ENCODE measurements at regions not wholly inside any gene's neighbourhood (a gene's known extent, or its start where the extent isn't known, plus 50 kb on each side); places are given as distances from the start of the nearest gene placed in this dataset.

- Histone ChIP-seq H2AK5ac (ENCODE audit: low read depth, low read length) (no peak overlapping the region), H4K91ac (ENCODE audit: low read depth, low read length, poor library complexity) (no peak overlapping the region), H4K8ac (ENCODE audit: low read depth, low read length) (no peak overlapping the region), H3K4me1 (ENCODE audit: control insufficient read depth in 2 of 2, insufficient read depth in 1 of 2, low read depth in 1 of 2, low read length in 2 of 2) (peaks cover 0 to 1% of the 10 kb centered on the region in 2 donors), H3K23ac (ENCODE audit: low read depth, low read length, poor library complexity) (no peak overlapping the region), H3K79me1 (ENCODE audit: low read depth, low read length) (no peaks in the 10 kb centered on the region), H3K36me3 (replicated peaks in 1 of 2; ENCODE audit: control insufficient read depth in 2 of 2, insufficient read depth in 2 of 2, low read length in 2 of 2) (no peaks in the 10 kb centered on the region), H3K18ac (ENCODE audit: low read length) (no peak overlapping the region), H2AFZ (ENCODE audit: low read length) (no peak overlapping the region), H3K27ac (replicated peaks; ENCODE audit: low read length) (no peak overlapping the region), H3K4ac (ENCODE audit: low read length) (no peak overlapping the region), H2BK5ac (ENCODE audit: low read length) (no peak overlapping the region), H2BK120ac (ENCODE audit: low read depth, low read length) (no peak overlapping the region), H2BK12ac (ENCODE audit: low read length) (no peak overlapping the region), H3K4me2 (ENCODE audit: insufficient read depth, low read length, poor library complexity, severe bottlenecking) (no peak overlapping the region), H3K27me3 (ENCODE audit: control insufficient read depth in 3 of 3, insufficient read depth in 3 of 3, low read depth in 1 of 3, low read length in 3 of 3) (no peaks in the 10 kb centered on the region), H3K4me3 (ENCODE audit: low read length in 2 of 2) (no peak overlapping the region), H3K14ac (ENCODE audit: low read length) (no peak overlapping the region), H3K9me3 (replicated peaks in 1 of 2; ENCODE audit: control insufficient read depth in 2 of 2, insufficient read depth in 1 of 2, low read depth in 1 of 2, low read length in 2 of 2) (no peaks in the 10 kb centered on the region), H2BK15ac (ENCODE audit: low read length) (no peak overlapping the region), H3K9ac (ENCODE audit: low read depth, low read length, poor library complexity) (no peak overlapping the region)
- DNase-seq (ENCODE audit: low spot score), result no peak
- no CpG with 5 or more reads among the region's 6 CpGs for WGBS, 2 donors (ENCODE audit: extremely low coverage in 2 of 2, insufficient read length in 2 of 2, insufficient replicate concordance in 1 of 2)
Observed at GRCh38 chr10:28120043-28120749, 121.3 kb upstream of the ODAD2 start.

- no peak overlapping the region for H3K14ac ChIP-seq (ENCODE audit: low read length)
- no peaks in the 10 kb centered on the region for H3K27me3 ChIP-seq (ENCODE audit: control insufficient read depth in 3 of 3, insufficient read depth in 3 of 3, low read depth in 1 of 3, low read length in 3 of 3)
- no peaks in the 10 kb centered on the region for H3K36me3 ChIP-seq (replicated peaks in 1 of 2; ENCODE audit: control insufficient read depth in 2 of 2, insufficient read depth in 2 of 2, low read length in 2 of 2)
- H3K9me3 ChIP-seq (replicated peaks in 1 of 2; ENCODE audit: control insufficient read depth in 2 of 2, insufficient read depth in 1 of 2, low read depth in 1 of 2, low read length in 2 of 2), result no peaks in the 10 kb centered on the region
- no CpG with 5 or more reads among the region's 1 CpG for WGBS, 2 donors (ENCODE audit: extremely low coverage in 2 of 2, insufficient read length in 2 of 2, insufficient replicate concordance in 1 of 2)
- no peak overlapping the region for H3K4me3 ChIP-seq (ENCODE audit: low read length in 2 of 2)
- no peaks in the 10 kb centered on the region for H3K79me1 ChIP-seq (ENCODE audit: low read depth, low read length)
- no peak overlapping the region for H3K4ac ChIP-seq (ENCODE audit: low read length)
- H4K8ac ChIP-seq (ENCODE audit: low read depth, low read length), result no peak overlapping the region
- H2AK5ac ChIP-seq (ENCODE audit: low read depth, low read length), result no peak overlapping the region
- no peak overlapping the region for H2BK5ac ChIP-seq (ENCODE audit: low read length)
- H3K18ac ChIP-seq (ENCODE audit: low read length), result no peak overlapping the region
- DNase-seq (ENCODE audit: low spot score), result no peak
- no peak overlapping the region for H3K9ac ChIP-seq (ENCODE audit: low read depth, low read length, poor library complexity)
- no peak overlapping the region for H4K91ac ChIP-seq (ENCODE audit: low read depth, low read length, poor library complexity)
- H3K4me1 ChIP-seq (ENCODE audit: control insufficient read depth in 2 of 2, insufficient read depth in 1 of 2, low read depth in 1 of 2, low read length in 2 of 2), result peaks cover 0 to 1% of the 10 kb centered on the region in 2 donors
- H3K4me2 ChIP-seq (ENCODE audit: insufficient read depth, low read length, poor library complexity, severe bottlenecking), result no peak overlapping the region
- H3K23ac ChIP-seq (ENCODE audit: low read depth, low read length, poor library complexity), result no peak overlapping the region
- no peak overlapping the region for H3K27ac ChIP-seq (replicated peaks; ENCODE audit: low read length)
- H2AFZ ChIP-seq (ENCODE audit: low read length), result no peak overlapping the region
- no peak overlapping the region for H2BK15ac ChIP-seq (ENCODE audit: low read length)
- no peak overlapping the region for H2BK12ac ChIP-seq (ENCODE audit: low read length)
- H2BK120ac ChIP-seq (ENCODE audit: low read depth, low read length), result no peak overlapping the region
Observed at GRCh38 chr10:28118985-28119628, 120.2 kb upstream of the ODAD2 start.

GRCh38 chr10:28113202-28113601 lies 114.3 kb upstream of the ODAD2 start:
- H2AFZ ChIP-seq (ENCODE audit: low read length), result no peak overlapping the region
- H3K27ac ChIP-seq (replicated peaks; ENCODE audit: low read length), result no peak overlapping the region
- DNase-seq (ENCODE audit: low spot score), result no peak
- H2BK5ac ChIP-seq (ENCODE audit: low read length), result no peak overlapping the region
- H2AK5ac ChIP-seq (ENCODE audit: low read depth, low read length), result no peak overlapping the region
- H3K27me3 ChIP-seq (ENCODE audit: control insufficient read depth in 3 of 3, insufficient read depth in 3 of 3, low read depth in 1 of 3, low read length in 3 of 3), result no peaks in the 10 kb centered on the region
- H3K18ac ChIP-seq (ENCODE audit: low read length), result no peak overlapping the region
- H2BK12ac ChIP-seq (ENCODE audit: low read length), result no peak overlapping the region
- peaks cover 0 to 2% of the 10 kb centered on the region in 2 donors for H3K36me3 ChIP-seq (replicated peaks in 1 of 2; ENCODE audit: control insufficient read depth in 2 of 2, insufficient read depth in 2 of 2, low read length in 2 of 2)
- no peak overlapping the region for H4K91ac ChIP-seq (ENCODE audit: low read depth, low read length, poor library complexity)
- H3K14ac ChIP-seq (ENCODE audit: low read length), result no peak overlapping the region
- H3K4me3 ChIP-seq (ENCODE audit: low read length in 2 of 2), result no peak overlapping the region
- H3K4me1 ChIP-seq (ENCODE audit: control insufficient read depth in 2 of 2, insufficient read depth in 1 of 2, low read depth in 1 of 2, low read length in 2 of 2), result no peaks in the 10 kb centered on the region
- H3K23ac ChIP-seq (ENCODE audit: low read depth, low read length, poor library complexity), result no peak overlapping the region
- H4K8ac ChIP-seq (ENCODE audit: low read depth, low read length), result no peak overlapping the region
- H3K4me2 ChIP-seq (ENCODE audit: insufficient read depth, low read length, poor library complexity, severe bottlenecking), result no peak overlapping the region
- WGBS, 2 donors (ENCODE audit: extremely low coverage in 2 of 2, insufficient read length in 2 of 2, insufficient replicate concordance in 1 of 2), result no CpG with 5 or more reads among the region's 3 CpGs
- no peaks in the 10 kb centered on the region for H3K79me1 ChIP-seq (ENCODE audit: low read depth, low read length)
- H2BK120ac ChIP-seq (ENCODE audit: low read depth, low read length), result no peak overlapping the region
- no peak overlapping the region for H2BK15ac ChIP-seq (ENCODE audit: low read length)
- H3K9ac ChIP-seq (ENCODE audit: low read depth, low read length, poor library complexity), result no peak overlapping the region
- H3K4ac ChIP-seq (ENCODE audit: low read length), result no peak overlapping the region
- H3K9me3 ChIP-seq (replicated peaks in 1 of 2; ENCODE audit: control insufficient read depth in 2 of 2, insufficient read depth in 1 of 2, low read depth in 1 of 2, low read length in 2 of 2), result no peaks in the 10 kb centered on the region

- H2AFZ ChIP-seq (ENCODE audit: low read length), result no peak overlapping the region
- H3K27me3 ChIP-seq (ENCODE audit: control insufficient read depth in 3 of 3, insufficient read depth in 3 of 3, low read depth in 1 of 3, low read length in 3 of 3), result no peaks in the 10 kb centered on the region
- no peak overlapping the region for H3K23ac ChIP-seq (ENCODE audit: low read depth, low read length, poor library complexity)
- no peak overlapping the region for H2AK5ac ChIP-seq (ENCODE audit: low read depth, low read length)
- no peak overlapping the region for H4K91ac ChIP-seq (ENCODE audit: low read depth, low read length, poor library complexity)
- H2BK15ac ChIP-seq (ENCODE audit: low read length), result no peak overlapping the region
- H2BK120ac ChIP-seq (ENCODE audit: low read depth, low read length), result no peak overlapping the region
- H3K9ac ChIP-seq (ENCODE audit: low read depth, low read length, poor library complexity), result no peak overlapping the region
- peaks cover 0 to 2% of the 10 kb centered on the region in 2 donors for H3K36me3 ChIP-seq (replicated peaks in 1 of 2; ENCODE audit: control insufficient read depth in 2 of 2, insufficient read depth in 2 of 2, low read length in 2 of 2)
- H3K4me1 ChIP-seq (ENCODE audit: control insufficient read depth in 2 of 2, insufficient read depth in 1 of 2, low read depth in 1 of 2, low read length in 2 of 2), result no peaks in the 10 kb centered on the region
- no peak overlapping the region for H4K8ac ChIP-seq (ENCODE audit: low read depth, low read length)
- H3K4ac ChIP-seq (ENCODE audit: low read length), result no peak overlapping the region
- H3K27ac ChIP-seq (replicated peaks; ENCODE audit: low read length), result no peak overlapping the region
- no peak overlapping the region for H3K14ac ChIP-seq (ENCODE audit: low read length)
- H3K4me3 ChIP-seq (ENCODE audit: low read length in 2 of 2), result no peak overlapping the region
- no peaks in the 10 kb centered on the region for H3K79me1 ChIP-seq (ENCODE audit: low read depth, low read length)
- DNase-seq (ENCODE audit: low spot score), result no peak
- no CpG with 5 or more reads among the region's 2 CpGs for WGBS, 2 donors (ENCODE audit: extremely low coverage in 2 of 2, insufficient read length in 2 of 2, insufficient replicate concordance in 1 of 2)
- H2BK12ac ChIP-seq (ENCODE audit: low read length), result no peak overlapping the region
- H3K4me2 ChIP-seq (ENCODE audit: insufficient read depth, low read length, poor library complexity, severe bottlenecking), result no peak overlapping the region
- no peak overlapping the region for H3K18ac ChIP-seq (ENCODE audit: low read length)
- no peaks in the 10 kb centered on the region for H3K9me3 ChIP-seq (replicated peaks in 1 of 2; ENCODE audit: control insufficient read depth in 2 of 2, insufficient read depth in 1 of 2, low read depth in 1 of 2, low read length in 2 of 2)
- no peak overlapping the region for H2BK5ac ChIP-seq (ENCODE audit: low read length)
Observed at GRCh38 chr10:28111712-28112111, 112.8 kb upstream of the ODAD2 start.
